GM12878 (cell line): ENCODE measurements at regions not wholly inside any gene's neighbourhood (a gene's known extent, or its start where the extent isn't known, plus 50 kb on each side); places are given as distances from the start of the nearest gene placed in this dataset.

Source experiments
- ATAC-seq: fragments of 200-7000 bp; cut with Tn5 transposase; 3 replicates; pipeline ENCODE4 v1.9.1; 2020; ENCODE audit warnings: mild to moderate bottlenecking, moderate library complexity
- BruUV-seq: library from RNA; stranded (reverse); fragments of 400-500 nt; replicated peaks from 2 replicates; lab custom pipeline; 2021; lab: Mats Ljungman, UMichigan
- CTCF ChIA-PET: fragments of 300-600 bp; sonication (Branson Sonifier 250); formaldehyde crosslinking; extraction: SDS; loops from one replicate; lab custom pipeline; 2021; ENCODE audit warnings: inconsistent platforms; lab: Yijun Ruan, JAX
- POLR2A ChIA-PET: fragments of 350-600 bp; formaldehyde crosslinking; extraction: SDS; loops from one replicate; lab custom pipeline; 2021; ENCODE audit warnings: inconsistent platforms; lab: Charles Lee
- RAD21 ChIA-PET: fragments of 300-600 bp; sonication (Branson Sonifier 250); formaldehyde crosslinking; loops from one replicate; lab custom pipeline; 2023; ENCODE audit warnings: antibody characterized with exemption; ENCODE audit not compliant: unreplicated experiment; lab: Charles Lee
- SMC1A ChIA-PET: fragments of 300-600 bp; sonication (Branson Sonifier 250); formaldehyde crosslinking; loops from one replicate; lab custom pipeline; 2023; ENCODE audit not compliant: unreplicated experiment, uncharacterized antibody; lab: Charles Lee
- DNase-seq: peaks from one replicate; pipeline ENCODE4 v3.0.0-alpha.2; 2011; ENCODE audit warnings: low read depth, low spot score
- FAIRE-seq: peaks from 3 replicates; lab custom pipeline; 2011; peaks lifted over from hg19 to GRCh38; lab: Jason Lieb, UNC
- H2AFZ ChIP-seq: 2 replicates; pipeline ENCODE4 v1.6.0; 2011; ENCODE audit warnings: low read depth, low read length, control low read depth; ENCODE audit not compliant: control insufficient read depth
- H3K27ac ChIP-seq: 2 replicates; pipeline ENCODE4 v1.5.1; 2011; ENCODE audit warnings: control low read depth; ENCODE audit not compliant: control insufficient read depth, insufficient read depth
- H3K27me3 ChIP-seq, 2 experiments: replicated peaks in 1 of 2; 2 replicates each; pipeline versions ENCODE4 v1.6.0 to v1.6.1; 2011; ENCODE audit warnings: low read length in 1 of 2; ENCODE audit not compliant: control insufficient read depth in 2 of 2, insufficient read depth in 2 of 2
- H3K36me3 ChIP-seq, 2 experiments: 2 replicates each; pipeline ENCODE4 v1.5.1; 2011; ENCODE audit warnings: low read length in 1 of 2; ENCODE audit not compliant: control insufficient read depth in 2 of 2, insufficient read depth in 2 of 2
- H3K4me1 ChIP-seq: 2 replicates; pipeline ENCODE4 v1.6.1; 2011; ENCODE audit warnings: mild to moderate bottlenecking, low read length, moderate library complexity, mixed read lengths; ENCODE audit not compliant: control insufficient read depth, insufficient read depth
- H3K4me2 ChIP-seq: 2 replicates; pipeline ENCODE4 v1.6.0; 2011; ENCODE audit warnings: control low read depth; ENCODE audit not compliant: control insufficient read depth, insufficient read depth
- H3K4me3 ChIP-seq: fragments of 200-600 bp; sonication (generic); 2 replicates; pipeline ENCODE4 v1.5.1; 2016
- H3K79me2 ChIP-seq: 2 replicates; pipeline ENCODE4 v1.6.0; 2011; ENCODE audit warnings: low read length; ENCODE audit not compliant: control insufficient read depth, insufficient read depth
- H3K9ac ChIP-seq: 2 replicates; pipeline ENCODE4 v1.8.0; 2011; ENCODE audit warnings: low read length, control low read depth, mixed read lengths; ENCODE audit not compliant: control insufficient read depth, insufficient read depth
- H3K9me3 ChIP-seq: replicated peaks from 3 replicates; pipeline ENCODE4 v1.5.1; 2011; ENCODE audit warnings: mild to moderate bottlenecking, low read length; ENCODE audit not compliant: control insufficient read depth, insufficient read depth
- H4K20me1 ChIP-seq: 2 replicates; pipeline ENCODE4 v1.6.0; 2011; ENCODE audit not compliant: control insufficient read depth, insufficient read depth
- BACH1 ChIP-seq: fragments of 450-650 bp; IDR thresholded peaks from 2 replicates; pipeline ENCODE4 v1.6.1; 2017; ENCODE audit warnings: mild to moderate bottlenecking, borderline replicate concordance
- BMI1 ChIP-seq: fragments of 450-650 bp; IDR thresholded peaks from 2 replicates; pipeline ENCODE4 v1.6.1; 2016; ENCODE audit warnings: mild to moderate bottlenecking, moderate library complexity, borderline replicate concordance
- BRCA1 ChIP-seq: IDR thresholded peaks from 2 replicates; pipeline ENCODE4 v1.6.1; 2011; ENCODE audit warnings: low read depth, low read length, improper control_type of control experiment
- CHD1 ChIP-seq: IDR thresholded peaks from 2 replicates; pipeline ENCODE4 v1.6.1; 2012; ENCODE audit warnings: low read depth, low read length, improper control_type of control experiment
- ESRRA ChIP-seq: IDR thresholded peaks from 2 replicates; pipeline ENCODE4 v1.6.1; 2012; ENCODE audit warnings: mild to moderate bottlenecking, low read length, improper control_type of control experiment
- IRF3 ChIP-seq: fragments of 450-650 bp; IDR thresholded peaks from 2 replicates; pipeline ENCODE4 v1.6.1; 2014; ENCODE audit warnings: mild to moderate bottlenecking
- KDM1A ChIP-seq: fragments of 200-600 bp; sonication (generic); IDR thresholded peaks from 2 replicates; pipeline ENCODE4 v1.6.1; 2016; ENCODE audit warnings: borderline replicate concordance
- MEF2B ChIP-seq: fragments of 450-650 bp; IDR thresholded peaks from 2 replicates; pipeline ENCODE4 v1.6.1; 2018; ENCODE audit warnings: mild to moderate bottlenecking, moderate library complexity; ENCODE audit not compliant: partially characterized antibody, poor library complexity, severe bottlenecking
- NFIC ChIP-seq: IDR thresholded peaks from 2 replicates; pipeline ENCODE4 v1.6.1; 2012; ENCODE audit warnings: low read depth, mild to moderate bottlenecking, inconsistent platforms, low read length, moderate library complexity
- NFYA ChIP-seq: IDR thresholded peaks from 2 replicates; pipeline ENCODE4 v1.6.1; 2011; ENCODE audit warnings: low read depth, mild to moderate bottlenecking, low read length, improper control_type of control experiment, borderline replicate concordance
- RCOR1 ChIP-seq: conservative IDR thresholded peaks from 2 replicates; pipeline ENCODE4 v1.6.1; 2012; ENCODE audit warnings: low read depth, low read length, improper control_type of control experiment
- STAT1 ChIP-seq: fragments of 450-650 bp; conservative IDR thresholded peaks from 2 replicates; pipeline ENCODE4 v1.6.1; 2014; ENCODE audit warnings: antibody characterized with exemption, mild to moderate bottlenecking
- WGBS: methylation state at CpG from one replicate; pipeline ENCODE4 v1.1.6; 2016; ENCODE audit warnings: low lambda C conversion rate; ENCODE audit not compliant: insufficient replicate concordance, insufficient coverage; ENCODE audit errors: missing lambda C conversion rate; 5-methylcytosine and 5-hydroxymethylcytosine counted together
- in situ Hi-C: fragments of 300-500 bp; cut with MboI; formaldehyde crosslinking; loops from 9 replicates; pipeline ENCODE4 v1.14.3; 2018; ENCODE audit warnings: mixed read lengths
- intact Hi-C: fragments of 100-400 bp; cut with micrococcal nuclease; formaldehyde crosslinking; loops from one replicate; pipeline ENCODE4 v1.14.2; 2022; ENCODE audit not compliant: unreplicated experiment
- TF ChIP-seq, protein P1 (sequence below): IDR thresholded peaks from 2 replicates; pipeline ENCODE4 v1.6.1; 2012; ENCODE audit warnings: low read depth, low read length, improper control_type of control experiment
- TF ChIP-seq, protein P2 (sequence below): fragments of 150-350 bp; IDR thresholded peaks from 2 replicates; pipeline ENCODE4 v1.6.1; 2016; ENCODE audit warnings: low read depth, low read length
- TF ChIP-seq, protein P3 (sequence below): fragments of 150-350 bp; IDR thresholded peaks from 2 replicates; pipeline ENCODE4 v1.6.1; 2014; ENCODE audit warnings: mild to moderate bottlenecking, low read depth, low read length
- TF ChIP-seq, protein P4 (sequence below): fragments of 450-650 bp; IDR thresholded peaks from 2 replicates; pipeline ENCODE4 v1.6.1; 2016; ENCODE audit warnings: mild to moderate bottlenecking

DNA sequence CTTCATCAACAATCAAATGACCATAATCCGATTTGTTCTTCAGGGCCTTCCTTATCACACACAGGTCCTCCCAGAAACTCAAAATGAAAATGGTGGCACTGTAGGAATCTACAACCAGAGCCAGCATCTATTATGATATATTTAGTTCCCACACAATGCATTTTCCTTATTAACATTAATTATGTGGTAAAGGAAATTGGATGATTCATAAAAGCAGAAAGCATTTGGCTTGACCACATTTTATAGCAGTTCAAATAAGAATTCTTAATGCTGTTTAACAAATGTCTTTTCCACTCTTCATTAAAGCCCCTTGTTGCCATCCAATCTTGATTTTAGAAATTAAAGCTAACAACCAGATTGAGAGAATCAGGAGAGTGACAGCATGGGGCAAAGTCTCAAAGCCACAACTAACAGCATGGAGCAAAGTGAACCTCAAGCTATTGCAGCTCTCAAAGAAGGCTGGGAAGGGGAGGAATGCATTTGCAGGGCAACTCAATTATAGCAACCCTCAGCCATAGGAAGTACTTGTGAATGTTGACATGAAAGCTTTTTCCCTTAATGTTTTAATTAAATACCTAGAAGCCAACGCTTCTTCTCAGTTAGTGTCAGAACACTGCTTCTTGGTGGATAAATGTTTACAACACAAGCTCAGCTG lies 549.1 kb downstream of the NXPH1 start:
- Histone ChIP-seq H3K27me3 (no peaks in the 10 kb centered on the region), H4K20me1 (no peaks in the 10 kb centered on the region), H3K27ac (no peak overlapping the region)
- intact Hi-C loops: no loop called here
- CTCF ChIA-PET: no interaction called here
- TF ChIP-seq, protein P1, sequence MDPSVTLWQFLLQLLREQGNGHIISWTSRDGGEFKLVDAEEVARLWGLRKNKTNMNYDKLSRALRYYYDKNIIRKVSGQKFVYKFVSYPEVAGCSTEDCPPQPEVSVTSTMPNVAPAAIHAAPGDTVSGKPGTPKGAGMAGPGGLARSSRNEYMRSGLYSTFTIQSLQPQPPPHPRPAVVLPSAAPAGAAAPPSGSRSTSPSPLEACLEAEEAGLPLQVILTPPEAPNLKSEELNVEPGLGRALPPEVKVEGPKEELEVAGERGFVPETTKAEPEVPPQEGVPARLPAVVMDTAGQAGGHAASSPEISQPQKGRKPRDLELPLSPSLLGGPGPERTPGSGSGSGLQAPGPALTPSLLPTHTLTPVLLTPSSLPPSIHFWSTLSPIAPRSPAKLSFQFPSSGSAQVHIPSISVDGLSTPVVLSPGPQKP: no peak
- TF ChIP-seq MEF2B (no peak), NFYA (no peak), BRCA1 (no peak), ESRRA (no peak), STAT1 (no peak), BACH1 (no peak), RCOR1 (no peak), KDM1A (no peak), IRF3 (no peak), CHD1 (no peak), NFIC (no peak), BMI1 (no peak)
- TF ChIP-seq, protein P2, sequence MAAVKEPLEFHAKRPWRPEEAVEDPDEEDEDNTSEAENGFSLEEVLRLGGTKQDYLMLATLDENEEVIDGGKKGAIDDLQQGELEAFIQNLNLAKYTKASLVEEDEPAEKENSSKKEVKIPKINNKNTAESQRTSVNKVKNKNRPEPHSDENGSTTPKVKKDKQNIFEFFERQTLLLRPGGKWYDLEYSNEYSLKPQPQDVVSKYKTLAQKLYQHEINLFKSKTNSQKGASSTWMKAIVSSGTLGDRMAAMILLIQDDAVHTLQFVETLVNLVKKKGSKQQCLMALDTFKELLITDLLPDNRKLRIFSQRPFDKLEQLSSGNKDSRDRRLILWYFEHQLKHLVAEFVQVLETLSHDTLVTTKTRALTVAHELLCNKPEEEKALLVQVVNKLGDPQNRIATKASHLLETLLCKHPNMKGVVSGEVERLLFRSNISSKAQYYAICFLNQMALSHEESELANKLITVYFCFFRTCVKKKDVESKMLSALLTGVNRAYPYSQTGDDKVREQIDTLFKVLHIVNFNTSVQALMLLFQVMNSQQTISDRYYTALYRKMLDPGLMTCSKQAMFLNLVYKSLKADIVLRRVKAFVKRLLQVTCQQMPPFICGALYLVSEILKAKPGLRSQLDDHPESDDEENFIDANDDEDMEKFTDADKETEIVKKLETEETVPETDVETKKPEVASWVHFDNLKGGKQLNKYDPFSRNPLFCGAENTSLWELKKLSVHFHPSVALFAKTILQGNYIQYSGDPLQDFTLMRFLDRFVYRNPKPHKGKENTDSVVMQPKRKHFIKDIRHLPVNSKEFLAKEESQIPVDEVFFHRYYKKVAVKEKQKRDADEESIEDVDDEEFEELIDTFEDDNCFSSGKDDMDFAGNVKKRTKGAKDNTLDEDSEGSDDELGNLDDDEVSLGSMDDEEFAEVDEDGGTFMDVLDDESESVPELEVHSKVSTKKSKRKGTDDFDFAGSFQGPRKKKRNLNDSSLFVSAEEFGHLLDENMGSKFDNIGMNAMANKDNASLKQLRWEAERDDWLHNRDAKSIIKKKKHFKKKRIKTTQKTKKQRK: no peak
- TF ChIP-seq, protein P3, sequence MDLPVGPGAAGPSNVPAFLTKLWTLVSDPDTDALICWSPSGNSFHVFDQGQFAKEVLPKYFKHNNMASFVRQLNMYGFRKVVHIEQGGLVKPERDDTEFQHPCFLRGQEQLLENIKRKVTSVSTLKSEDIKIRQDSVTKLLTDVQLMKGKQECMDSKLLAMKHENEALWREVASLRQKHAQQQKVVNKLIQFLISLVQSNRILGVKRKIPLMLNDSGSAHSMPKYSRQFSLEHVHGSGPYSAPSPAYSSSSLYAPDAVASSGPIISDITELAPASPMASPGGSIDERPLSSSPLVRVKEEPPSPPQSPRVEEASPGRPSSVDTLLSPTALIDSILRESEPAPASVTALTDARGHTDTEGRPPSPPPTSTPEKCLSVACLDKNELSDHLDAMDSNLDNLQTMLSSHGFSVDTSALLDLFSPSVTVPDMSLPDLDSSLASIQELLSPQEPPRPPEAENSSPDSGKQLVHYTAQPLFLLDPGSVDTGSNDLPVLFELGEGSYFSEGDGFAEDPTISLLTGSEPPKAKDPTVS: no peak
- TF ChIP-seq, protein P4, sequence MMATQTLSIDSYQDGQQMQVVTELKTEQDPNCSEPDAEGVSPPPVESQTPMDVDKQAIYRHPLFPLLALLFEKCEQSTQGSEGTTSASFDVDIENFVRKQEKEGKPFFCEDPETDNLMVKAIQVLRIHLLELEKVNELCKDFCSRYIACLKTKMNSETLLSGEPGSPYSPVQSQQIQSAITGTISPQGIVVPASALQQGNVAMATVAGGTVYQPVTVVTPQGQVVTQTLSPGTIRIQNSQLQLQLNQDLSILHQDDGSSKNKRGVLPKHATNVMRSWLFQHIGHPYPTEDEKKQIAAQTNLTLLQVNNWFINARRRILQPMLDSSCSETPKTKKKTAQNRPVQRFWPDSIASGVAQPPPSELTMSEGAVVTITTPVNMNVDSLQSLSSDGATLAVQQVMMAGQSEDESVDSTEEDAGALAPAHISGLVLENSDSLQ: no peak
- TF ChIP-seq, all 136 proteins: peak for 0
- Histone ChIP-seq H2AFZ (no peak overlapping the region), H3K9ac (no peak overlapping the region), H3K79me2 (no peaks in the 10 kb centered on the region), H3K4me2 (no peak overlapping the region), H3K9me3 (no peaks in the 10 kb centered on the region), H3K36me3 (no peaks in the 10 kb centered on the region), H3K4me3 (no peak overlapping the region), H3K4me1 (no peaks in the 10 kb centered on the region)
- FAIRE-seq: no peak
- ChIA-PET SMC1A (no interaction called here), POLR2A (no interaction called here), RAD21 (no interaction called here)
- BruUV-seq: no TSS peak
- WGBS: 3% methylated on average over 2 of the region's 2 CpGs
- DNase-seq: no peak
- ATAC-seq: no peak
- in situ Hi-C loops: no loop called here
